Osteocyte (in vitro differentiated cells): ENCODE measurements at regions not wholly inside any gene's neighbourhood (a gene's known extent, or its start where the extent isn't known, plus 50 kb on each side); places are given as distances from the start of the nearest gene placed in this dataset.

Experiments
- DNase-seq: peaks from one replicate; pipeline ENCODE4 v3.0.0; 2021; ENCODE audit warnings: mixed read lengths; ENCODE audit not compliant: unreplicated experiment; ENCODE audit errors: extremely low spot score
- H3K27ac Mint-ChIP-seq: one replicate; pipeline ENCODE4 v1.8.0; 2021; ENCODE audit warnings: mild to moderate bottlenecking, mixed read lengths; ENCODE audit not compliant: unreplicated experiment
- H3K27me3 Mint-ChIP-seq: one replicate; pipeline ENCODE4 v1.8.0; 2021; ENCODE audit warnings: mixed read lengths; ENCODE audit not compliant: unreplicated experiment
- H3K36me3 Mint-ChIP-seq: one replicate; pipeline ENCODE4 v1.8.0; 2021; ENCODE audit warnings: mixed read lengths; ENCODE audit not compliant: unreplicated experiment
- H3K4me1 Mint-ChIP-seq: one replicate; pipeline ENCODE4 v1.8.0; 2021; ENCODE audit warnings: mixed read lengths; ENCODE audit not compliant: unreplicated experiment
- H3K4me3 Mint-ChIP-seq: one replicate; pipeline ENCODE4 v1.8.0; 2021; ENCODE audit warnings: mild to moderate bottlenecking, moderate library complexity, mixed read lengths; ENCODE audit not compliant: unreplicated experiment
- H3K9me3 Mint-ChIP-seq: one replicate; pipeline ENCODE4 v1.8.0; 2021; ENCODE audit warnings: mixed read lengths; ENCODE audit not compliant: unreplicated experiment
- CTCF ChIP-seq: fragments of 200-600 bp; sonication (generic); IDR thresholded peaks from 2 replicates; pipeline ENCODE4 v1.5.0; 2021; ENCODE audit warnings: antibody characterized with exemption, mild to moderate bottlenecking, moderate library complexity

GRCh38 chr14:101369916-101370592 is 191.2 kb upstream of the DIO3 start:
- H3K27me3 Mint-ChIP-seq: no peaks in the 10 kb centered on the region
- peak; percentile 70 for DNase-seq
- no peaks in the 10 kb centered on the region for H3K4me1 Mint-ChIP-seq
- no peaks in the 10 kb centered on the region for H3K9me3 Mint-ChIP-seq
- H3K27ac Mint-ChIP-seq: no peak overlapping the region
- no peak overlapping the region for H3K4me3 Mint-ChIP-seq
- TF ChIP-seq CTCF: no peak
- H3K36me3 Mint-ChIP-seq: no peaks in the 10 kb centered on the region

- Mint-ChIP-seq H3K27me3 (peaks cover 3% of the 10 kb centered on the region), H3K9me3 (no peaks in the 10 kb centered on the region), H3K36me3 (no peaks in the 10 kb centered on the region), H3K4me3 (no peak overlapping the region), H3K4me1 (no peaks in the 10 kb centered on the region), H3K27ac (no peak overlapping the region)
- DNase-seq: peak; percentile 65
- no peak for TF ChIP-seq CTCF
These were observed 190.4 kb upstream of the DIO3 start for GRCh38 chr14:101370593-101371569.

GRCh38 chr14:101371799-101372793 is 189.2 kb upstream of the DIO3 start:
- H3K4me3 Mint-ChIP-seq: no peak overlapping the region
- TF ChIP-seq CTCF: no peak
- no peak overlapping the region for H3K27ac Mint-ChIP-seq
- H3K36me3 Mint-ChIP-seq: no peaks in the 10 kb centered on the region
- H3K4me1 Mint-ChIP-seq: no peaks in the 10 kb centered on the region
- peak; percentile 73 for DNase-seq
- peaks cover 3% of the 10 kb centered on the region for H3K27me3 Mint-ChIP-seq
- H3K9me3 Mint-ChIP-seq: no peaks in the 10 kb centered on the region

- peak; percentile 68 for DNase-seq
- no peaks in the 10 kb centered on the region for H3K36me3 Mint-ChIP-seq
- peaks cover 3% of the 10 kb centered on the region for H3K27me3 Mint-ChIP-seq
- H3K4me1 Mint-ChIP-seq: no peaks in the 10 kb centered on the region
- TF ChIP-seq CTCF: no peak
- H3K9me3 Mint-ChIP-seq: no peaks in the 10 kb centered on the region
- H3K4me3 Mint-ChIP-seq: no peak overlapping the region
- H3K27ac Mint-ChIP-seq: no peak overlapping the region
These were observed 188.2 kb upstream of the DIO3 start for GRCh38 chr14:101372894-101373620.
